B cell (primary cell): ENCODE measurements at regions not wholly inside any gene's neighbourhood (a gene's known extent, or its start where the extent isn't known, plus 50 kb on each side); places are given as distances from the start of the nearest gene placed in this dataset.

Experiments used
- ATAC-seq: fragments of 200-7000 bp; cut with Tn5 transposase; one replicate; pipeline ENCODE4 v1.10.0; 2021; ENCODE audit warnings: low read depth, mild to moderate bottlenecking, moderate number of reproducible peaks, moderate library complexity
- CTCF ChIA-PET: fragments of 350-600 bp; sonication (Branson Sonifier 250); formaldehyde crosslinking; loops from one replicate; lab custom pipeline; 2021; ENCODE audit warnings: antibody characterized with exemption, inconsistent platforms; lab: Charles Lee
- POLR2A ChIA-PET: fragments of 350-600 bp; sonication (Branson Sonifier 250); formaldehyde crosslinking; loops from one replicate; lab custom pipeline; 2021; ENCODE audit warnings: antibody characterized with exemption; lab: Charles Lee
- DNase-seq: peaks from one replicate; pipeline ENCODE4 v3.0.0; 2013
- H2AFZ ChIP-seq: 2 replicates; pipeline ENCODE4 v1.6.1; 2012; ENCODE audit warnings: mild to moderate bottlenecking, low read depth, low read length; ENCODE audit not compliant: insufficient read depth, poor library complexity, severe bottlenecking
- H3K27ac ChIP-seq, 2 donors: 1 replicate in 1 of 2; 2 replicates in 1 of 2; pipeline ENCODE4 v1.5.1; 2012 to 2013; ENCODE audit warnings: low read length in 2 of 2, mild to moderate bottlenecking in 2 of 2, moderate library complexity in 1 of 2
- H3K27me3 ChIP-seq, 4 experiments: fragments of 200-600 bp in 1 of 4; sonication (generic) in 1 of 4; replicated peaks in 1 of 4; 1 replicate in 2 of 4; 2 replicates in 2 of 4; pipeline versions ENCODE4 v1.6.1 to v1.7.0; 2013 to 2016; ENCODE audit warnings: low read length in 3 of 4, mild to moderate bottlenecking in 2 of 4, mixed read lengths in 1 of 4, moderate library complexity in 1 of 4; ENCODE audit not compliant: insufficient read depth in 4 of 4, control insufficient read depth in 3 of 4; ENCODE audit errors: control extremely low read depth in 1 of 4
- H3K36me3 ChIP-seq, 2 experiments: replicated peaks in 1 of 2; 1 replicate in 1 of 2; 2 replicates in 1 of 2; pipeline versions ENCODE4 v1.6.1 to v1.7.1; 2013; ENCODE audit warnings: low read length in 1 of 2; ENCODE audit not compliant: insufficient read depth in 2 of 2, control insufficient read depth in 1 of 2; ENCODE audit errors: control extremely low read depth in 1 of 2, extremely low read depth in 1 of 2
- H3K4me1 ChIP-seq, 2 donors: fragments of 200-600 bp in 1 of 2; sonication (generic) in 1 of 2; 1 replicate in 1 of 2; 2 replicates in 1 of 2; pipeline versions ENCODE4 v1.5.1 to v1.6.1; 2013 to 2017; ENCODE audit warnings: low read length in 2 of 2; ENCODE audit not compliant: control insufficient read depth in 2 of 2, insufficient read depth in 2 of 2
- H3K4me2 ChIP-seq: replicated peaks from 2 replicates; pipeline ENCODE3; 2012; ENCODE audit warnings: mild to moderate bottlenecking, low read depth, low read length; ENCODE audit not compliant: poor library complexity, severe bottlenecking
- H3K4me3 ChIP-seq, 5 experiments: fragments of 200-600 bp in 1 of 5; sonication (generic) in 1 of 5; 1 replicate in 3 of 5; 2 replicates in 2 of 5; pipeline versions ENCODE4 v1.5.1 to v1.7.0; 2011 to 2016; ENCODE audit warnings: low read length in 4 of 5, mild to moderate bottlenecking in 4 of 5, low read depth in 2 of 5, control low read depth in 1 of 5, moderate library complexity in 1 of 5; ENCODE audit not compliant: insufficient read depth in 1 of 5; ENCODE audit errors: control extremely low read depth in 1 of 5, extremely low read depth in 1 of 5
- H3K79me2 ChIP-seq: fragments of 200-600 bp; sonication (generic); one replicate; pipeline ENCODE4 v1.6.0; 2016; ENCODE audit warnings: low read length; ENCODE audit not compliant: control insufficient read depth, insufficient read depth
- H3K9ac ChIP-seq: fragments of 200-600 bp; sonication (generic); 2 replicates; pipeline ENCODE4 v1.6.1; 2017; ENCODE audit warnings: mild to moderate bottlenecking, low read length, moderate library complexity
- H3K9me3 ChIP-seq, 3 donors: one replicate each; pipeline versions ENCODE4 v1.6.1 to v1.7.1; 2013; ENCODE audit warnings: low read length in 2 of 3; ENCODE audit not compliant: control insufficient read depth in 2 of 3, insufficient read depth in 1 of 3; ENCODE audit errors: control extremely low read depth in 1 of 3
- H4K20me1 ChIP-seq: 2 replicates; pipeline ENCODE4 v1.6.0; 2012; ENCODE audit warnings: mild to moderate bottlenecking, low read length; ENCODE audit not compliant: insufficient read depth, control insufficient read depth, poor library complexity, severe bottlenecking
- H3K27ac Mint-ChIP-seq: one replicate; pipeline ENCODE4 v1.8.0; 2021; ENCODE audit warnings: mixed read lengths
- H3K27me3 Mint-ChIP-seq: one replicate; pipeline ENCODE4 v1.8.0; 2021; ENCODE audit warnings: mixed read lengths
- H3K4me1 Mint-ChIP-seq: one replicate; pipeline ENCODE4 v1.8.0; 2021; ENCODE audit warnings: mixed read lengths
- H3K4me3 Mint-ChIP-seq: one replicate; pipeline ENCODE4 v1.8.0; 2021; ENCODE audit warnings: mixed read lengths
- H3K9me3 Mint-ChIP-seq: one replicate; pipeline ENCODE4 v1.8.0; 2022; ENCODE audit warnings: mixed read lengths; ENCODE audit not compliant: insufficient read depth
- CTCF ChIP-seq: fragments of 200-600 bp; IDR thresholded peaks from one replicate; pipeline ENCODE4 v1.8.0; 2022; ENCODE audit warnings: antibody characterized with exemption, mild to moderate bottlenecking
- EZH2 ChIP-seq: IDR thresholded peaks from 2 replicates; pipeline ENCODE4 v1.6.1; 2012; ENCODE audit warnings: borderline replicate concordance, low read depth, mild to moderate bottlenecking, moderate library complexity, low read length; ENCODE audit not compliant: insufficient read depth, poor library complexity, severe bottlenecking
- whole genome bisulfite sequencing: methylation state at CpG from one replicate; pipeline ENCODE4 v1.1.5; 2013; ENCODE audit warnings: missing lambda C conversion rate; ENCODE audit not compliant: insufficient coverage; 5-methylcytosine and 5-hydroxymethylcytosine counted together
- intact Hi-C: fragments of 100-400 bp; cut with micrococcal nuclease; formaldehyde crosslinking; loops from one replicate; pipeline ENCODE4 v1.10.0; 2022

GRCh38 chrX:140933874-140934655 lies 68.3 kb upstream of the SPANXB1 start:
- peak overlapping the region in 1 of 2 donors; percentile 34 for H3K27ac ChIP-seq
- H3K4me2 ChIP-seq = peak overlapping the region; percentile 37
- Mint-ChIP-seq H3K4me3 (peak overlapping the region; percentile 56), H3K27me3 (no peaks in the 10 kb centered on the region), H3K4me1 (peaks cover 11% of the 10 kb centered on the region), H3K27ac (no peak overlapping the region), H3K9me3 (no peaks in the 10 kb centered on the region)
- peak overlapping the region; percentile 30 for H2AFZ ChIP-seq
- WGBS = no CpG with 5 or more reads among the region's 6 CpGs
- H3K36me3 ChIP-seq = no peaks in the 10 kb centered on the region
- ChIA-PET POLR2A (no interaction called here), CTCF (interaction anchor here (0.9 kb wide), 1 partner anchor 16 kb away, joined by 3 read pairs; no protein-coding TSS in a partner anchor)
- no peak for TF ChIP-seq CTCF
- TF ChIP-seq EZH2 = no peak
- no peaks in the 10 kb centered on the region for H3K27me3 ChIP-seq
- peaks cover 8 to 11% of the 10 kb centered on the region in 2 donors for H3K4me1 ChIP-seq
- DNase-seq (peak; percentile 26), ATAC-seq (no peak)
- intact Hi-C loops = no loop called here
- no peaks in the 10 kb centered on the region for H3K79me2 ChIP-seq
- H3K9me3 ChIP-seq = no peaks in the 10 kb centered on the region
- no peak overlapping the region for H3K4me3 ChIP-seq
- H3K9ac ChIP-seq = peak overlapping the region; percentile 16
- no peaks in the 10 kb centered on the region for H4K20me1 ChIP-seq

- CTCF ChIA-PET = no interaction called here
- DNase-seq = no peak
Measured at GRCh38 chrX:140943513-140943912, 58.9 kb upstream of the SPANXB1 start.

More at GRCh38 chrX:140943513-140943912, 58.9 kb upstream of the SPANXB1 start:
- no peak for ATAC-seq
- Histone ChIP-seq H3K9me3 (no peaks in the 10 kb centered on the region), H3K27ac (no peak overlapping the region), H3K27me3 (no peaks in the 10 kb centered on the region), H3K4me3 (no peak overlapping the region), H3K4me1 (no peaks in the 10 kb centered on the region), H3K79me2 (no peaks in the 10 kb centered on the region), H2AFZ (no peak overlapping the region), H3K4me2 (no peak overlapping the region), H3K36me3 (no peaks in the 10 kb centered on the region), H4K20me1 (no peaks in the 10 kb centered on the region), H3K9ac (no peak overlapping the region)
- no peaks in the 10 kb centered on the region for H3K9me3 Mint-ChIP-seq
- no peaks in the 10 kb centered on the region for H3K27me3 Mint-ChIP-seq
- H3K4me3 Mint-ChIP-seq = no peak overlapping the region
- POLR2A ChIA-PET = no interaction called here
- no peak overlapping the region for H3K27ac Mint-ChIP-seq
- TF ChIP-seq CTCF (no peak), EZH2 (no peak)
- no peaks in the 10 kb centered on the region for H3K4me1 Mint-ChIP-seq
- intact Hi-C loops = no loop called here
- no CpG with 5 or more reads among the region's 2 CpGs for whole genome bisulfite sequencing
